AG09309 (cell line): ENCODE measurements at regions not wholly inside any gene's neighbourhood (a gene's known extent, or its start where the extent isn't known, plus 50 kb on each side); places are given as distances from the start of the nearest gene placed in this dataset.

ENCODE experiments used
- DNase-seq: peaks from one replicate; pipeline ENCODE4 v3.0.0-alpha.2; 2010; ENCODE audit warnings: low read depth
- H3K4me3 ChIP-seq: 2 replicates; pipeline ENCODE4 v1.5.1; 2011; ENCODE audit warnings: mild to moderate bottlenecking, low read depth, low read length, moderate library complexity; ENCODE audit not compliant: control insufficient read depth
- CTCF ChIP-seq: IDR thresholded peaks from 2 replicates; pipeline ENCODE4 v1.5.1; 2011; ENCODE audit warnings: mild to moderate bottlenecking, low read depth, low read length, inconsistent platforms; ENCODE audit not compliant: insufficient read depth, control insufficient read depth; ENCODE audit errors: missing control alignments

GRCh38 chr2:239692919-239693318 is 292.1 kb upstream of the HDAC4 start:
- no peak for TF ChIP-seq CTCF
- H3K4me3 ChIP-seq = no peak overlapping the region
- no peak for DNase-seq

- no peak for DNase-seq
- no peak for TF ChIP-seq CTCF
- H3K4me3 ChIP-seq = no peak overlapping the region
Measured at GRCh38 chr2:239692362-239692851, 291.6 kb upstream of the HDAC4 start.

- no peak for TF ChIP-seq CTCF
- no peak for DNase-seq
- no peak overlapping the region for H3K4me3 ChIP-seq
Measured at GRCh38 chr2:239691720-239692119, 290.9 kb upstream of the HDAC4 start.

- no peak for TF ChIP-seq CTCF
- no peak overlapping the region for H3K4me3 ChIP-seq
- no peak for DNase-seq
Measured at GRCh38 chr2:239690651-239691631, 290.1 kb upstream of the HDAC4 start.

GRCh38 chr2:239689985-239690384 is 289.2 kb upstream of the HDAC4 start:
- DNase-seq = no peak
- no peak for TF ChIP-seq CTCF
- no peak overlapping the region for H3K4me3 ChIP-seq

GRCh38 chr2:239689410-239689809 is 288.6 kb upstream of the HDAC4 start:
- TF ChIP-seq CTCF = no peak
- H3K4me3 ChIP-seq = no peak overlapping the region

More at GRCh38 chr2:239689410-239689809, 288.6 kb upstream of the HDAC4 start:
- no peak for DNase-seq
